ENCODE measurements at regions not wholly inside any gene's neighbourhood (a gene's known extent, or its start where the extent isn't known, plus 50 kb on each side); places are given as distances from the start of the nearest gene placed in this dataset.

GRCh38 chr14:97287956-97288355, 490.8 kb downstream of the VRK1 start:
- ChIA-PET POLR2A (no interaction called here), CTCF (no interaction called here)
- no peaks in the 10 kb centered on the region for H3K79me2 ChIP-seq (ENCODE audit: control insufficient read depth, insufficient read depth, low read length)
- DNase-seq (ENCODE audit: low read depth, low spot score) (no peak), FAIRE-seq (no peak)
- no TSS peak for BruUV-seq (replicated peaks)
- intact Hi-C loops (cut with micrococcal nuclease) (no loop called here), dilution Hi-C loops (cut with MboI; ENCODE audit: extremely low pct_ligation_motif_present, low sequenced_read_pairs) (no loop called here)
- H3K9ac ChIP-seq (replicated peaks; ENCODE audit: extremely low read depth, insufficient read depth, low read length), result no peak overlapping the region
- H3K9me1 ChIP-seq (replicated peaks; ENCODE audit: control insufficient read depth, extremely low read depth, insufficient read depth, low read length), result no peaks in the 10 kb centered on the region
- H3K27ac ChIP-seq (ENCODE audit: insufficient read depth, low read depth, low read length), result no peak overlapping the region
- H3K4me1 ChIP-seq (ENCODE audit: control insufficient read depth, extremely low read depth, insufficient read depth, low read length), result no peaks in the 10 kb centered on the region
- no peak overlapping the region for H2AFZ ChIP-seq (ENCODE audit: low read depth, low read length)
- peaks cover 6% of the 10 kb centered on the region for H3K9me3 ChIP-seq (replicated peaks; ENCODE audit: control insufficient read depth, insufficient read depth, low read length)
- no peaks in the 10 kb centered on the region for H4K20me1 ChIP-seq (replicated peaks; ENCODE audit: control insufficient read depth, extremely low read depth, insufficient read depth, low read length)
- no peak overlapping the region for H3K4me2 ChIP-seq (ENCODE audit: insufficient read depth, low read length)
- H3K4me3 ChIP-seq (replicated peaks in 1 of 3; ENCODE audit: insufficient read depth in 1 of 3, low read depth in 1 of 3, low read length in 3 of 3), result no peak overlapping the region
- H3K36me3 ChIP-seq (ENCODE audit: control insufficient read depth in 2 of 2, extremely low read depth in 1 of 2, insufficient read depth in 2 of 2, low read length in 2 of 2), result no peaks in the 10 kb centered on the region
- no peaks in the 10 kb centered on the region for H3K27me3 ChIP-seq (ENCODE audit: control insufficient read depth in 2 of 2, insufficient read depth in 2 of 2, low read length in 2 of 2)
- no peak for TF ChIP-seq POLR2AphosphoS5 (IDR thresholded peaks at IDR 0.05; ENCODE audit: insufficient read depth, low read depth, low read length)
- TF ChIP-seq FOS (IDR thresholded peaks at IDR 0.05; ENCODE audit: borderline replicate concordance, insufficient read depth, low read length), result no peak
- TF ChIP-seq JUN (IDR thresholded peaks at IDR 0.05; ENCODE audit: borderline replicate concordance, insufficient read depth, insufficient read length, low read depth), result no peak
- no peak for TF ChIP-seq CTCF (IDR thresholded peaks at IDR 0.05; ENCODE audit: extremely low read depth in 1 of 2, insufficient read depth in 1 of 2, low read depth in 1 of 2, low read length in 2 of 2)
- TF ChIP-seq MYC (IDR thresholded peaks at IDR 0.05; ENCODE audit: low read depth, low read length), result no peak
- no peak for TF ChIP-seq GATA2 (IDR thresholded peaks at IDR 0.05; ENCODE audit: insufficient read depth, insufficient read length, low read depth, low read length)
- no peak for TF ChIP-seq EZH2 (IDR thresholded peaks at IDR 0.05; ENCODE audit: borderline replicate concordance, low read depth, low read length, severe bottlenecking)
- TF ChIP-seq MAX (IDR thresholded peaks at IDR 0.05; ENCODE audit: insufficient read depth, insufficient read length), result no peak
- no peak for TF ChIP-seq POLR2A (IDR thresholded peaks at IDR 0.05; ENCODE audit: low read depth, low read length)
